ENCODE measurements at regions not wholly inside any gene's neighbourhood (a gene's known extent, or its start where the extent isn't known, plus 50 kb on each side); places are given as distances from the start of the nearest gene placed in this dataset.

- no peak overlapping the region for H3K27ac ChIP-seq
- TF ChIP-seq CTCF (conservative IDR thresholded peaks at IDR 0.05): no peak
Measured at GRCh38 chr10:55051515-55051914, 250.5 kb upstream of the PCDH15 start.

- TF ChIP-seq CTCF (conservative IDR thresholded peaks at IDR 0.05): no peak
- no peak overlapping the region for H3K27ac ChIP-seq
Measured at GRCh38 chr10:55048830-55049498, 247.9 kb upstream of the PCDH15 start.

- no peak for TF ChIP-seq CTCF (conservative IDR thresholded peaks at IDR 0.05)
- no peak overlapping the region for H3K27ac ChIP-seq
Measured at GRCh38 chr10:55043540-55043939, 242.5 kb upstream of the PCDH15 start.

GRCh38 chr10:55033061-55033460 is 232.0 kb upstream of the PCDH15 start:
- no peak overlapping the region for H3K27ac ChIP-seq
- no peak for TF ChIP-seq CTCF (conservative IDR thresholded peaks at IDR 0.05)

- TF ChIP-seq CTCF (conservative IDR thresholded peaks at IDR 0.05): no peak
Measured at GRCh38 chr10:55024713-55025112, 223.7 kb upstream of the PCDH15 start.

GRCh38 chr10:55019439-55019838 is 218.4 kb upstream of the PCDH15 start:
- no peak overlapping the region for H3K27ac ChIP-seq
- TF ChIP-seq CTCF (conservative IDR thresholded peaks at IDR 0.05): no peak

More at GRCh38 chr10:55024713-55025112, 223.7 kb upstream of the PCDH15 start:
- H3K27ac ChIP-seq: no peak overlapping the region

GRCh38 chr10:55013318-55013717 is 212.3 kb upstream of the PCDH15 start:
- H3K27ac ChIP-seq: no peak overlapping the region
- no peak for TF ChIP-seq CTCF (conservative IDR thresholded peaks at IDR 0.05)

Measured in VCaP (cell line).